IPS-NIHi11 (cell line): ENCODE measurements at regions not wholly inside any gene's neighbourhood (a gene's known extent, or its start where the extent isn't known, plus 50 kb on each side); places are given as distances from the start of the nearest gene placed in this dataset.
A peak's percentile ranks its signal among the peaks of the same experiment; 100 is the strongest.

Experiments used
- DNase-seq: peaks from one replicate; pipeline ENCODE4 v3.0.0; 2012; ENCODE audit warnings: mixed read lengths, low spot score

DNA sequence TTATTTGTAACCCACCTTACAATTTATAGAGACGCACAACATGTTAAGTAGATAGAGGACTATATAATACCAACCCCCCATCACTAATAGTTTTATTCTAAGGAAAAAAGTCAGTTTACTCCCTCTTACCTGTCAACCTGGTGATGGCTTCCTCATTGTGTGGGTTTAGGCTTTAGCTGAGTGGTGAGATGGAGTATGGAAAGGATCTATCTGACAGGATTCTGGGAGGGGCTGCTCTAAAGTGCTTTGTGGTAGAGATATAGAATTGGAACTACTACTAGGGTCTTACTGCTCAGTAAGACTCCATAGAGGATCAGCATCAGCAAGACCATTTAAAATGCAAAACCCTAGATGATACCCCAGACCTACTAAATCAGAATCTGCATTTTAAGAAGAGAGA lies 82.1 kb upstream of the IFNE start:
- no peak for DNase-seq

GRCh38 chr9:21565155-21565554 lies 83.0 kb upstream of the IFNE start:
- no peak for DNase-seq

DNA sequence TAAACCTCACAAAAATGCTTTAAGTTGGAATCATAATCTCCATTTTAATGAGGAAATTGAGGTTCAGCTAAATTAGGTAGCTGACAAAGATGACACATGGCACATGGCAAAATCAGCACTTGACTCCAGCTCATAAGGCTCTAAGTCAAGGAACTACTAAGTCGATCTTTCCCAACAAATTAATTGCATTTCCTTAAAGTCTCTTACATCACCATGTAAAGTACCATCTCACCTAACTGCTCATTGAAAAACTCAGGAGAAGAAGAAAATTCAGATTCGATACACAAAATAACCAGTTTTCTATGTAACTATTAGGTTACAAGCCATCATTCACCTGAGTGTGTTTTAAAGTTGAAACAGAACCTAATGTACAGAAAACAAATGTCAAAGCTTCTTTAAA lies 85.8 kb upstream of the IFNE start:
- no peak for DNase-seq

- DNase-seq, result no peak
Measured at GRCh38 chr9:21568484-21568883, 86.4 kb upstream of the IFNE start.

DNA sequence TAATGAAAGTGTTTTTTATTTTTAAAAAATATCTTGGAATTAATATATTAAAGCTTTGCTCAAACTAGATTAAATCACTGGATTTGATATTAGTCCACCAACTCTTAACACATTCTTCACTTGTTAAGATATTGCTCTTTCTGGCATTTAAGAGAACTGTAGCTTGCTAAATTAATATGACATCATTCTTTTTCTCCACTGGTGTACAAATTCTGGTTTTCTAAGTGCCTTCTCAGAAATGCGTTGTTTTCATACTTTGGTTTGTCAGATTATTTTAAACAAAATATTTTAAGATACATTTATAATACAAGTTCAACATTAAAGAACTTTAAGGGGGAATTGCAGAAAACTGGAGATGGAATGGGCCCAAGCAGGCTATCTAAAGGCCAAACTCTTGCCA lies 87.6 kb upstream of the IFNE start:
- DNase-seq, result no peak

- no peak for DNase-seq
Measured at GRCh38 chr9:21570643-21571275, 88.6 kb upstream of the IFNE start.

- no peak for DNase-seq
Measured at GRCh38 chr9:21574261-21574660, 92.1 kb upstream of the IFNE start.

DNA sequence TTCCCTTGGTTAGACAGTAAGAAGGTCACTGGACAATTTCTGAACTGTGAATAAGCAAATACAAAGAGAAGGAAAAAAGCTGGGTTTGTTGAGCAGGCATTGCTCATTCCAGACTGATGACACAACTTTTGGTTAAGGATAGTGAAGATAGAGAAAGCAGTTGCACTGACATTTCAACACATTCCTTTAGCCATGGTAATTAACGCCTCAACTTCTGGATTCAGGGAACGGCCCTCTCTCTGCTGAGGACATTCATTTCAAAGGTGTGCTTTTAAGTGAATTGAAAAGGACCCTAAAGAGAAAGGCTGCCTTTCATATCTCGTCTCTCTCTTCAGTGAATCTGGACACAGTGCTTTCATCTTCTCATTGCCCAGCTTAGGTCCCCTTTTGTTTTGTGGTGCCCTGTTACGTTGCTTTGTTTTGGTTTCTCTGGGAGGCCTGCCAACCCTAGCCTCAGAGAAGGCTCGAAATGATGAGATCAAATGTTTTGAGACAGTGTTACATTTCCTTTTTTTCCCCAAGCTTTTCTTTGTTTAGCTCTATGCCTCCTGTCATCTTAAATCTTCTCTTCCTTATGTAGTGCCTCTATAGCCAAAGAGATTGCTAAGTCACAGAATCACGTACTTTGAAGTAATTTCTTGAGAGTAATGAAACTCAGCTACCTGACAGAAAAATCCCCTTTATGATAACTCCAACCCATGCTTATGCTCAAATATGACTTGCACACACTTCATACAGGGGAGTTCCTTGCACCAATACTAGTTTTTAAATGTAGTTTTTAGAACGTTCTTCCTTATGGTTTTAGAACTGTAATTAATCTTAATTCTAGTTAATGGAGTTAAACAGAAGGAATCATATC lies 94.4 kb upstream of the IFNE start:
- peak; percentile 35 for DNase-seq

DNA sequence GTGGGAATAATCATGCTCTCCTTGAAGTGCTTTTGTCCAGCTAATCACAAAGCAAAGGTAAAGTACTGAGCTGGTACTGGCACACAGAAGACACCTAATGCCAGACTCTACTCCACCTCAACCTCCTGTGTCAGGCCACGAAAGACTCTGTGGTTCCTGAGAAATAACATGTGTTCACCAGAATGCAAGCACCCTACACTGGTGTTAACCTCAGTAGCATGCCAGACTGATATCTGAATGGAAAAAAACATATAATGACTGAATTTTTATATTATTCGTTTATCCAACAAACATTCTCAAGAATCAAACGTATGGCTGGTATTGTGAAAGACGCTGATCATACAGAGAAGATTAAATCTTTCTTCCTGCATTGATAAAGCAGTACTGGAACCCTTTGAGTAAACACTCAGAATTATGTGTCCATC lies 97.1 kb upstream of the IFNE start:
- no peak for DNase-seq

GRCh38 chr9:21579743-21580142 lies 97.6 kb upstream of the IFNE start:
- no peak for DNase-seq

GRCh38 chr9:21580636-21581378 lies 98.7 kb upstream of the IFNE start:
- DNase-seq, result no peak

GRCh38 chr9:21583628-21584377 lies 101.7 kb upstream of the IFNE start:
- no peak for DNase-seq

- DNase-seq, result no peak
Measured at GRCh38 chr9:21584890-21585289, 102.8 kb upstream of the IFNE start.

- no peak for DNase-seq
Measured at GRCh38 chr9:21585756-21586752, 103.9 kb upstream of the IFNE start.

- no peak for DNase-seq
Measured at GRCh38 chr9:21589344-21590056, 107.4 kb upstream of the IFNE start.

DNA sequence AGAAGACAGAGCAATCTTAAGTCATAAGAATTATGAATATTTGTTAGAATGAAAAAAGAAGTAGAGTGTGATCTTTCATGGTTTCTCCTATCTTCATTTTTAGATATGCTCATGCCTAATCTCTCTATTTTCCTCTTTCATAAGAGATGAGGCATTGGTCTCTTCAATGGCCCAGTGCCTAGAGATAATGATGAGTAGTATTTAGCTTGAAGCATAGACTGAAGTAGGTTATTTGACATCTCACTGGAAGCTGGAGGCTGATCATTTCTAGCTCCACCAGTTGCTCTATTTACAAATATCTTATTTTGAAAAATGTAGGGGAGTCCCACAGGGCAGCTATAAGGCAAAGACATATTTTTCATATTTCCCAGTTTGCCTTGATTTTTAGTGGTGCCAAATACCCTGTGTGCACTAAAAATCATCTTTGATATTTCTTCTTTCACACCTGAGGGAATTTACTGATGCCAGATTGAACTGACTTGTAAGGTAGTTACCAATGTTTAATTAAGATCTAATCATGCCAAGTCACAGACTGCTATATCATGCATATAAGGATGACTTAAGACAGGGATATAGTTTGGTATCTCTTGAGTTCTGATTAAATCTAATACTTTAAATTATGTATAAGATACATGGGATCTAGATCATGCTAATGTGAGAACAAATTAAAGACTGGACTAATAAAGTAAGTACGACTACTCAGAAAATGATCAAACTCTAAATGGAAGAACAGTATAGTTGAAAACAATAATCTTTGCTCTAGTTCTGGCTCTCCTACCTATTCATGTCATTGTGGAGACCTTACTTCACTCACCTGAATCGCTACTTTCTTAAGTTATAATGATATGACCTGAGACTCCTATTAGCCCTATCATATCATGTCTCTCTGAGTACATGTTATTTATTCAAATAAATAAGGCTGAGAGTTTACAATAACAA lies 108.2 kb upstream of the IFNE start:
- no peak for DNase-seq

DNA sequence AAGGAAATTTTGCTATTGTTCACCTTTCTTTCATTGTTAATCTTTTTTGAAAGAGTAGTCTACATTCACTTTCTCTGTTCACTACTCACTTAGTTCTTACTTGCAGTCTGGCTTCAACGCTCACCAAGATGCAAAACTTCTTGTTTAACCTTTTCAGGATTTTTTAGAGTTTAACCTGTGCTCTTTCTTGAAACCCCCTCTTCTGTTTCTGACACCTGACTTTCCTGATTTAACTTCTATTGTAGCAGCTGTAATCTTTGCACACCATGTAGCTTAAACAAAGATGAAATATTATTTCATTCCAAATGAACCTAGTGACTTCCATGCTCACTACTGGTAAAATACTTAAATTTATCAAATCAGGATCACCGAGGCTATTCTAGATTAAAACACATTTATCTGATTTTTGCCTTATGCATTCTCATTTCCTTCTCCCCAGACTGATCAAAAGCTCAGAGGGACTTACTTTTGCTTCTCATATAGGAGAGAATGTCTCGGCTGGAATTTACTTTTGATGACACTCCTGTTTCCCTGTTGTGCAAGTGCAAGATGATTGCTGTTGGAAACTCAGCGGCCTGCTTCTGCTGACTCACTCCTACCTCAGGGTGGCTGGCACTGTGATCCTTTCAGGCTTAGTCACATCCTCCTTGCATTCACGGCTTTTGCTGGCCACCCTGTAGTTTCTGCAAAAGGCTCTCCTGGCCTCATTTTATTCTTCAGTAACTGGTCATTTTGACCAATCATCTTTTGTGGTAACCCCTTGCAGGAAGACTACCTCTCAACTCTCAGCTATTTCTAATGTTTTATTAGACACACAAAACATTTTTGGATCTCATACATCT lies 109.3 kb upstream of the IFNE start:
- peak; percentile 58 for DNase-seq

GRCh38 chr9:21592063-21592338 lies 109.9 kb upstream of the IFNE start:
- DNase-seq, result no peak
